ENCODE measurements at regions not wholly inside any gene's neighbourhood (a gene's known extent, or its start where the extent isn't known, plus 50 kb on each side); places are given as distances from the start of the nearest gene placed in this dataset.

DNA sequence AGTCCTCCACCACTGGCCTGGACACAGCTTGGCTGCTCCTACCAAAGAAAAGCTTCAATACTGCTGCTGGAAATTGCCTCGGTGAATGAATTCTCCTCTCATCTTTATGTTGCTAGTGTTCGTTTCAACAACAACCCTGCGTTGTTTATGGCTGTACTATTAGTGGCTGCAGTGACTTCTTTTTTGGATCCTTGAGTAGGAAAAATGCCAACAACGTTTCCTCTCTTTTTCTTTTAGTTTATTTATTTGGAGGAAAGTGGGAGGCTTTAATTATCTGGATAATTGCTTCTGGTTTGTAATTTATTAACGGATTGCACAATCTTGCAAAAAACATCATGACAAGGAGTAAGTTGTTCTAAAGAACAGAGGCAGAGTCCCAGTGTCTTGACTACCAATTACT is 464.1 kb upstream of the TRAM1L1 start:
- H3K23ac ChIP-seq (ENCODE audit: insufficient read length, low read depth, low read length), result no peak overlapping the region
- H3K27ac ChIP-seq (ENCODE audit: insufficient read length, low read depth, low read length), result no peak overlapping the region
- no peaks in the 10 kb centered on the region for H3K4me1 ChIP-seq (ENCODE audit: insufficient read depth, low read length)
- no peaks in the 10 kb centered on the region for H3K23me2 ChIP-seq (ENCODE audit: insufficient read length, low read depth, low read length, poor library complexity, severe bottlenecking)
- no peak for DNase-seq
- no peaks in the 10 kb centered on the region for H3K27me3 Mint-ChIP-seq (ENCODE audit: low read depth)
- no peak overlapping the region for H3K27ac Mint-ChIP-seq
- H2BK120ac ChIP-seq (ENCODE audit: low read depth, low read length, poor library complexity, severe bottlenecking), result no peak overlapping the region
- no peak overlapping the region for H2BK12ac ChIP-seq (ENCODE audit: insufficient read length, low read depth, low read length)
- no peak overlapping the region for H3T11ph ChIP-seq (ENCODE audit: low read length)
- no peaks in the 10 kb centered on the region; a peak in 1 of 7 replicates for H3K36me3 Mint-ChIP-seq (ENCODE audit: insufficient read depth in 1 of 3, low read depth in 3 of 3)
- no peak overlapping the region for H2AK5ac ChIP-seq (ENCODE audit: insufficient read length, low read length)
- no peaks in the 10 kb centered on the region for H4K20me1 ChIP-seq (ENCODE audit: control insufficient read depth, insufficient read depth, insufficient read length)
- no peak overlapping the region for H3K4me3 Mint-ChIP-seq
- H2BK15ac ChIP-seq (ENCODE audit: low read depth, low read length), result no peak overlapping the region
- H3K9ac ChIP-seq (ENCODE audit: extremely low read depth, insufficient read length, low read length), result no peak overlapping the region
- no peak overlapping the region for H3K56ac ChIP-seq (ENCODE audit: insufficient read length, low read depth, low read length)
- H3K9me3 ChIP-seq (ENCODE audit: control insufficient read depth, low read depth, low read length), result no peaks in the 10 kb centered on the region
- no peak overlapping the region for H4K8ac ChIP-seq (replicated peaks; ENCODE audit: insufficient read length, low read depth, low read length)
- no peak overlapping the region for H3K14ac ChIP-seq (ENCODE audit: insufficient read depth, low read length)
- TF ChIP-seq, protein P1, sequence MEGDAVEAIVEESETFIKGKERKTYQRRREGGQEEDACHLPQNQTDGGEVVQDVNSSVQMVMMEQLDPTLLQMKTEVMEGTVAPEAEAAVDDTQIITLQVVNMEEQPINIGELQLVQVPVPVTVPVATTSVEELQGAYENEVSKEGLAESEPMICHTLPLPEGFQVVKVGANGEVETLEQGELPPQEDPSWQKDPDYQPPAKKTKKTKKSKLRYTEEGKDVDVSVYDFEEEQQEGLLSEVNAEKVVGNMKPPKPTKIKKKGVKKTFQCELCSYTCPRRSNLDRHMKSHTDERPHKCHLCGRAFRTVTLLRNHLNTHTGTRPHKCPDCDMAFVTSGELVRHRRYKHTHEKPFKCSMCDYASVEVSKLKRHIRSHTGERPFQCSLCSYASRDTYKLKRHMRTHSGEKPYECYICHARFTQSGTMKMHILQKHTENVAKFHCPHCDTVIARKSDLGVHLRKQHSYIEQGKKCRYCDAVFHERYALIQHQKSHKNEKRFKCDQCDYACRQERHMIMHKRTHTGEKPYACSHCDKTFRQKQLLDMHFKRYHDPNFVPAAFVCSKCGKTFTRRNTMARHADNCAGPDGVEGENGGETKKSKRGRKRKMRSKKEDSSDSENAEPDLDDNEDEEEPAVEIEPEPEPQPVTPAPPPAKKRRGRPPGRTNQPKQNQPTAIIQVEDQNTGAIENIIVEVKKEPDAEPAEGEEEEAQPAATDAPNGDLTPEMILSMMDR (conservative IDR thresholded peaks at IDR 0.05), result no peak
- H2AFZ ChIP-seq (ENCODE audit: low read length), result no peak overlapping the region
- no peaks in the 10 kb centered on the region for H3K4me1 Mint-ChIP-seq
- no peak overlapping the region for H4K91ac ChIP-seq (ENCODE audit: insufficient read length, low read depth, low read length)
- no peak overlapping the region for H3K4ac ChIP-seq (ENCODE audit: low read depth, low read length)
- WGBS (ENCODE audit: extremely low coverage, insufficient read length, low lambda C conversion rate), result no CpG with 5 or more reads among the region's 5 CpGs
- H3K4me2 ChIP-seq (ENCODE audit: insufficient read depth, insufficient read length, low read length), result no peak overlapping the region
- peaks cover 0 to 3% of the 10 kb centered on the region in 2 experiments; a peak in 2 of 5 replicates for H3K9me3 Mint-ChIP-seq
- no peak overlapping the region for H4K5ac ChIP-seq (ENCODE audit: insufficient read length, low read depth, low read length)
- H2BK5ac ChIP-seq (ENCODE audit: insufficient read length, low read length), result no peak overlapping the region
- H3K27me3 ChIP-seq (ENCODE audit: insufficient read depth, low read length), result no peaks in the 10 kb centered on the region
- no peak overlapping the region for H3K18ac ChIP-seq (ENCODE audit: insufficient read length, low read depth, low read length)
- no peaks in the 10 kb centered on the region for H3K79me1 ChIP-seq (ENCODE audit: insufficient read depth, low read depth, low read length, poor library complexity, severe bottlenecking)
- H3K79me2 ChIP-seq (ENCODE audit: insufficient read depth, low read length), result no peaks in the 10 kb centered on the region
- no peak overlapping the region for H2BK20ac ChIP-seq (ENCODE audit: low read depth, low read length, poor library complexity, severe bottlenecking)

Data from H9 (cell line).